HEK293T (cell line): ENCODE measurements at regions not wholly inside any gene's neighbourhood (a gene's known extent, or its start where the extent isn't known, plus 50 kb on each side); places are given as distances from the start of the nearest gene placed in this dataset.

Source experiments
- CTCF ChIA-PET: fragments of 350-600 bp; formaldehyde crosslinking; extraction: SDS; loops from one replicate; lab custom pipeline; 2021; ENCODE audit warnings: antibody characterized with exemption, inconsistent platforms; lab: Yijun Ruan, JAX
- POLR2A ChIA-PET: fragments of 350-600 bp; formaldehyde crosslinking; extraction: SDS; loops from one replicate; lab custom pipeline; 2020; ENCODE audit warnings: antibody characterized with exemption, inconsistent platforms; lab: Yijun Ruan, JAX
- DNase-seq: peaks from one replicate; pipeline ENCODE4 v3.0.0; 2012; ENCODE audit warnings: mixed read lengths; ENCODE audit errors: extremely low spot score
- ARNT ChIP-seq: fragments of 450-650 bp; IDR thresholded peaks from 2 replicates; pipeline ENCODE4 v1.6.1; 2017; ENCODE audit warnings: mild to moderate bottlenecking
- BHLHE40 ChIP-seq: fragments of 450-650 bp; IDR thresholded peaks from 2 replicates; pipeline ENCODE4 v1.6.1; 2016; ENCODE audit warnings: mild to moderate bottlenecking, moderate library complexity, borderline replicate concordance
- CTBP1 ChIP-seq: fragments of 450-650 bp; IDR thresholded peaks from 2 replicates; pipeline ENCODE4 v1.6.1; 2016; ENCODE audit warnings: borderline replicate concordance
- ELF4 ChIP-seq: fragments of 450-650 bp; IDR thresholded peaks from 2 replicates; pipeline ENCODE4 v1.6.1; 2017; ENCODE audit warnings: antibody characterized with exemption
- FOXA1 ChIP-seq: fragments of 450-650 bp; IDR thresholded peaks from 2 replicates; pipeline ENCODE4 v1.6.1; 2016; ENCODE audit warnings: mild to moderate bottlenecking
- FOXK2 ChIP-seq: fragments of 450-650 bp; IDR thresholded peaks from 2 replicates; pipeline ENCODE4 v1.6.1; 2016; ENCODE audit warnings: mild to moderate bottlenecking
- FOXM1 ChIP-seq: fragments of 450-650 bp; IDR thresholded peaks from 2 replicates; pipeline ENCODE4 v1.6.1; 2017; ENCODE audit warnings: mild to moderate bottlenecking, borderline replicate concordance
- HDGF ChIP-seq: fragments of 450-650 bp; IDR thresholded peaks from 2 replicates; pipeline ENCODE4 v1.6.1; 2017; ENCODE audit warnings: antibody characterized with exemption, borderline replicate concordance
- L3MBTL2 ChIP-seq: fragments of 450-650 bp; conservative IDR thresholded peaks from 2 replicates; pipeline ENCODE4 v1.6.1; 2016; ENCODE audit warnings: mild to moderate bottlenecking
- LEF1 ChIP-seq: fragments of 450-650 bp; IDR thresholded peaks from 2 replicates; pipeline ENCODE4 v1.6.1; 2017; ENCODE audit warnings: mild to moderate bottlenecking, borderline replicate concordance
- NFRKB ChIP-seq: fragments of 450-650 bp; IDR thresholded peaks from 2 replicates; pipeline ENCODE4 v1.6.1; 2016; ENCODE audit warnings: mild to moderate bottlenecking, moderate library complexity
- PKNOX1 ChIP-seq: fragments of 450-650 bp; IDR thresholded peaks from 2 replicates; pipeline ENCODE4 v1.6.1; 2016
- SP1 ChIP-seq: fragments of 450-650 bp; IDR thresholded peaks from 2 replicates; pipeline ENCODE4 v1.6.1; 2017
- SUZ12 ChIP-seq: fragments of 450-650 bp; IDR thresholded peaks from 2 replicates; pipeline ENCODE4 v1.6.1; 2016; ENCODE audit warnings: mild to moderate bottlenecking
- TARDBP ChIP-seq: fragments of 450-650 bp; IDR thresholded peaks from 2 replicates; pipeline ENCODE4 v1.6.1; 2016
- ZNF384 ChIP-seq: fragments of 450-650 bp; IDR thresholded peaks from 2 replicates; pipeline ENCODE4 v1.6.1; 2016

- DNase-seq, result no peak
- TF ChIP-seq TARDBP (no peak), BHLHE40 (no peak)
- CTCF ChIA-PET, result no interaction called here
- POLR2A ChIA-PET, result no interaction called here
These were observed 1509.1 kb downstream of the REEP3 start for GRCh38 chr10:65030263-65030662.

GRCh38 chr10:65032867-65033769, 1511.9 kb downstream of the REEP3 start:
- no peak for DNase-seq
- ChIA-PET POLR2A (no interaction called here), CTCF (no interaction called here)
- TF ChIP-seq FOXK2 (no peak), CTBP1 (no peak), TARDBP (no peak), SP1 (no peak), ELF4 (no peak), PKNOX1 (no peak), L3MBTL2 (no peak), SUZ12 (no peak), BHLHE40 (no peak)

- POLR2A ChIA-PET, result no interaction called here
These were observed 1512.8 kb downstream of the REEP3 start for GRCh38 chr10:65033957-65034356.

GRCh38 chr10:65040796-65041195, 1519.6 kb downstream of the REEP3 start:
- ChIA-PET POLR2A (no interaction called here), CTCF (no interaction called here)
- TF ChIP-seq FOXK2 (no peak), NFRKB (no peak), SP1 (no peak), BHLHE40 (no peak), ZNF384 (no peak), L3MBTL2 (no peak), SUZ12 (no peak), HDGF (no peak), LEF1 (no peak), PKNOX1 (no peak), FOXA1 (no peak), TARDBP (no peak), ELF4 (no peak)
- no peak for DNase-seq

More at GRCh38 chr10:65033957-65034356, 1512.8 kb downstream of the REEP3 start:
- no peak for DNase-seq
- TF ChIP-seq BHLHE40 (no peak), LEF1 (no peak), FOXA1 (no peak), ELF4 (no peak), TARDBP (no peak), ZNF384 (no peak), FOXM1 (no peak), SUZ12 (no peak), SP1 (no peak), L3MBTL2 (no peak), NFRKB (no peak), FOXK2 (no peak), CTBP1 (no peak), HDGF (no peak)
- CTCF ChIA-PET, result no interaction called here

GRCh38 chr10:65041307-65041706, 1520.1 kb downstream of the REEP3 start:
- no peak for DNase-seq
- TF ChIP-seq ARNT (no peak), BHLHE40 (no peak), FOXA1 (no peak), FOXM1 (no peak), NFRKB (no peak), CTBP1 (no peak), PKNOX1 (no peak), TARDBP (no peak), L3MBTL2 (no peak), LEF1 (no peak), SP1 (no peak), HDGF (no peak), ZNF384 (no peak), FOXK2 (no peak)
- CTCF ChIA-PET, result no interaction called here

GRCh38 chr10:65042496-65042895, 1521.3 kb downstream of the REEP3 start:
- POLR2A ChIA-PET, result no interaction called here
- TF ChIP-seq PKNOX1, result no peak
- no peak for TF ChIP-seq CTBP1
- TF ChIP-seq HDGF, result no peak
- no peak for TF ChIP-seq ZNF384
- TF ChIP-seq ARNT, result no peak
- no peak for TF ChIP-seq BHLHE40
- TF ChIP-seq FOXM1, result no peak
- CTCF ChIA-PET, result no interaction called here
- DNase-seq, result no peak

More at GRCh38 chr10:65041307-65041706, 1520.1 kb downstream of the REEP3 start:
- POLR2A ChIA-PET, result no interaction called here
